T follicular helper cell (primary cell): ENCODE measurements at regions not wholly inside any gene's neighbourhood (a gene's known extent, or its start where the extent isn't known, plus 50 kb on each side); places are given as distances from the start of the nearest gene placed in this dataset.

Experiments
- DNase-seq: peaks from one replicate; pipeline ENCODE4 v3.0.0-alpha.2; 2020; ENCODE audit warnings: low read depth

DNA sequence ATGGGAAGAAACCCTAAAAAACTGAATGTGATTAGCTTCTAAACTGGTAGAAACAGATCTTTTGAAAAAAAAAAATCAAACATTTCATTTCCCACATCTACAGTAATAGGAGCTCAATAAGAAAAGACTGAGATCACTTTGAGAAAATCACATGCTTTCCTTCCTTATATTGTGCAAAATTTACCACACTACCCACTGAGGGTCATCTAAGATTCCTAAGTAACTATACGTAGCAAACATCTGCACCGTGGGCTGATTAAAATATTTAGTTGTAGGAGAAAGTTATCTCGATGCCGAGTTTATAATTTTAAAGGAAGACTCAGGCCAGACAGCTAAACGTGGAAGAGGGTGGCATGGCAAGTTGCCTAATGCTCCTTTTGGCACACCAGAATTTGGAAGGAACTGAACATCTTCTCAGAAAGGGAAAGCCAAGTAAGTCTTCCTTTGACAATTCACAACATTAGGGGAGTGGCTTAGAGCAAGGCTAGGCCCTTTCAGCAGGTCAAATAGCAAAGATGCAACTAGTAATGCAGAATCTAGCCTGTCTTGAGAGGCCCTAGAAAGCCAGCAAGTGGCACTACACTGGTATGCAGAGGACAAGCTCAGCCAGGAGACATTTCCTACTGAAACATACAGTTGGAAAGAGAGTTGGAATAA is 128.0 kb downstream of the TMA16 start:
- DNase-seq = no peak

DNA sequence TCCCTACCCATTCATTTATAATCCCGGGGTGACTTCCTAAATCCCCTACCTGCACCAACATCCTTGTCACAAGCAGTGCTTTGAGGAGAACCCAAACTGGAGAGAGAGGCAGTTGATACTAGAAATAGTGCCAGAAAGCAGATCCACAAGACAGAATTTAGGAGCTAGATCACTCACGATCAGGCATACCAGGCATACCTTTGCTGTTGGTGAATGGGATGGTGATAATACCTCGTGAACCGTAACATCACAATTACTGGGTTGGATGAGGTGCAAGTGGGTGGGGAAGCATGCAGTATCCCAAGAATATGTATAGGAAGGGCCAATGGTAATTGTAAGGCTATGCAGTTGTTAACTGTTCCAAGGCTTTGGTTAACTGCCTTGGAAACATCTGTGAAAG is 129.3 kb downstream of the TMA16 start:
- no peak for DNase-seq

DNA sequence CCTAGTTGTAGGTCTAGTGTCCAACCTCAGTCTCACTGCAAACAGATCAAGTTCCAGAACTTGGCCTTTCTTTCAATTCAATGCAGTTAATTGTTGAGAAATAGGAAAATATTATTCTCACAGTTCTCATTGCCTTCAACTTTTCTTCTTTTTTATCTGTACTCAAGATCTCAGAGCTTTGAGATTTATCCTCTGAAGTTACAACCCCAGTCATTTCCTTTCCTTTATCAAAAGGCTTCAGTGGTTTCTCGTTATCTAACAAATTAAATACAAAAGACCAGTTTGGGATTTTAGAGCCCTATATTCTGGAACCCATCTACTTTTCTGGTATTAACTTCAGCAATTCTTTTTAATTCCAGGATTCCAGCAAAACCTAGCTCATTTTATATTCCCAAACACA is 130.2 kb downstream of the TMA16 start:
- DNase-seq = no peak

DNA sequence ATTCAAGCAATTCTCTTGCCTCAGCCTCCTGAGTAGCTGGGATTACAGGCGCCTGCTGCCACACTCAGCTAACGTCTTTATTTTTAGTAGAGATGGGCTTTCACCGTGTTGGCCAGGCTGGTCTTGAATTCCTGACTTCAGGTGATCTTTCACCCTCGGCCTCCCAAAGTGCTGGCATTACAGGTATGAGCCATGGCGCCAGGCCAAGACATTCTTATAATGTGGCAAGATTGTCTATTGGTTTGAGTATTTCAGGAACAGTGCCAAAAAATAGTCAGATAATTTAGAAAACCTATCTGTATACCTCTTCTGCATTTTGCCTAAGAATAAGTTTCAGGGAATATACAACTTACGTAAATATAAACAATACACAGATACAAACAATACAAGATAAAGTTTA is 136.8 kb downstream of the TMA16 start:
- DNase-seq = no peak

DNA sequence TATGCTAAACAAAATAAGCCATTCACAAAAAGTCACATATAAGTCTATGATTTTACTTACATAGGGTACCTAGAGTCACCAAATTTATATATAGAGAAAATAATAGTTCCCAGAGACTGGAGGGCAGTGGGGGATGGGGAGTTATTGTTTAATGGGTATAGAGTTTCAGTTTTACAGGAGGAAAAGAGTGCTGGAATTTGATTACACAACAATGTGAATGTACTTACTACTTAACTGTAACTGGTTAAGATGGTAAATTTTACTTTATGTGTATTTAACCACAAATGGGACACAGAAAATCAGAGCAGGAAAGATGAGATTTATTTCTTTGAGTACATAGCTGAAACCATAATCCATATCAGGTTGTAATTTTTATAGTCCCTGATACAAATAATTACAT is 144.4 kb downstream of the TMA16 start:
- DNase-seq = no peak

DNA sequence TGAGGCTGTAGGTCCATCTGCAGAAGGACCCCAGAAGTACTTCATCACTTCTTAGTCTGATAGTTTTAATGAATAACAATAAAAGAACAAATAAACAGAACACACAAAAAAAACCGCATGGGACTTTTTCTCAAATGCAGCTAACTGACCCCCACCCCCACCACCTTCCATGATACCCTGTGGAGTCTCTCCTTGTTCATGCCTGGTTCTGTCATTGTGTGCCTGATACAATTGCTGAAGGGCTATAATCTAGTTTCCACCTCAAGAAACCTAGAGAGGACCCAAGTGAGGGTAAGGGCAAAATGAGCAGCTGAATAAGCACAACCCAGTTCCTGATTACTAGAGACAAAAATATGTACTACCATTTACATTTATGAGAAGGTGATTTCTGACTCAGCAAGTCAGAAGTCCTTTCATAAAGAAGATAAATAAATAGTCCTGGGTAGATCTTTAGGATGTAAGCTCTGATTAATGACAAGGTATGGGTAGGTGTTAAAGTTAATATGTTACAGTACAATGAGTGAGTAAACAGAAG is 155.1 kb downstream of the TMA16 start:
- no peak for DNase-seq

DNA sequence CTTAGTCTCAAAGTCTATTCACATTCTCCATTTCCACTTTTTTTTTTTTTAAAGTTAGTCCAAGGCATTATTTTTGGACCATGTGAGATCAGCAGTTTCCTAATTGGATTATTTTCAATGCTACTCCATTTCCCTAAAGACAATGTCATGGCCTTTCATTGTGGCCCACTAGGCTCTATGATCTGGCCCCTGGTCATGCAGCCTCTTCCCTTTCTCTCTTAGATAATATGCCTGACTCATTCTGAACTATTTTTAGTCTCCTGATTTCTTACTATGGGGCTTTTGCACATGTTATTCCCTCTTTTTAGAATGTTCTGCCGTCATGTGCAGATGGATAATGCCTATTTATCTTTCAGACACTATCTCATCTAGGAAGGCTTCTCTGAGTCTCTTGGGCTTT is 157.3 kb downstream of the TMA16 start:
- DNase-seq = no peak

DNA sequence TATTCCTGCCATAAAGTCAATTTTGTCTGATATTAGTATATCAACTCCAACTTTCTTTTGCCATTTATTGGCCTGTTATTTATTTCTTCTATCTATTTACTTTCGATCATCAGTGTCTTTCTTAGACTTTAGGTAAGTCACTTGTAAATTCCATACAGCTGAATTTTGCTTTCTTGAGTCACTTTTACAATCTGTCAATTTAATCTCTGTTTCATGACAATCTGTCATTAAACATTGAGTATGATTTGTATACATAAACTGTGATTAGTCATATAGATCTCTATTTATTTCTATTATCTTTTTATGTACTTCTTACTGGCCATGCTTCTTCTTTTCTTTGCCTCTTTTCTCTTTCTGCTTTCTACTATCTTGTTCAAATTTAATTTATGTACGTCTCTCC is 160.1 kb downstream of the TMA16 start:
- DNase-seq = no peak

DNA sequence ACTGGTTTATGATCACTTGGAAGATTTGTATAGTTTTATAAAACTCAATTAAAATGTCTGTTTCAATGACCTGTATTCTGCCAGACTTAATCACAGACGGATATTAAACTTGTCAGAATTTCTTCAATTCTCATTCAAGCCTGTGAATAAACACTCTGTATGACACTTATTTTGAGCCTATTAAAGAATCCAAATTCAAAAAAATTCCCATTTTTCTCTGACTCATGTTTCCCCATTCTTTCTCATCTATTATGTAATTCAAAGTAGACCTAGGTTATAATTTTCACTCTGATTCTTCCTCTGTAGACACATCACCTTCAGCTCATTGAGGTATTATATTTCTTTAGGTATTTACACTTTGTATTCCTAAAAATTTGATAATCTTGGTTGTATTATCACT is 166.1 kb downstream of the TMA16 start:
- DNase-seq = no peak

DNA sequence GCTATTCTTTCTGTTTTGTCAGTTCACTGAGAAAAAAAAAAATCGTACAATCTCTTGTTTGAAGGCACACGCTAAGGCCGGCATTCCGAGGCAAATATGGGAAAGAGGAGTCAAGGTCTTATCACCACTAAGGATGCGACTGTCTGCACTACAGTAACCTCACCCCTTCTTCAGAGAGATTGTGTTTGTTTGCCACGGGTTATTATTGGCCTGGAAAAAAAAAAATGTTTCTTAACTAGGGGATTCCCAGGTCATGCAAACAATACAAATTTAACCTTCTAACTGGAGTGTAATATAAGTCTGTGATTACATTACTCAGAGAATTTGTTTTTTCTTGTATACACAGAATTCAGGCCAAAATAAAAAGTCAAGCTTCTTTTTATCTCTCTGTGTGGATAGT is 168.3 kb downstream of the TMA16 start:
- DNase-seq = no peak

DNA sequence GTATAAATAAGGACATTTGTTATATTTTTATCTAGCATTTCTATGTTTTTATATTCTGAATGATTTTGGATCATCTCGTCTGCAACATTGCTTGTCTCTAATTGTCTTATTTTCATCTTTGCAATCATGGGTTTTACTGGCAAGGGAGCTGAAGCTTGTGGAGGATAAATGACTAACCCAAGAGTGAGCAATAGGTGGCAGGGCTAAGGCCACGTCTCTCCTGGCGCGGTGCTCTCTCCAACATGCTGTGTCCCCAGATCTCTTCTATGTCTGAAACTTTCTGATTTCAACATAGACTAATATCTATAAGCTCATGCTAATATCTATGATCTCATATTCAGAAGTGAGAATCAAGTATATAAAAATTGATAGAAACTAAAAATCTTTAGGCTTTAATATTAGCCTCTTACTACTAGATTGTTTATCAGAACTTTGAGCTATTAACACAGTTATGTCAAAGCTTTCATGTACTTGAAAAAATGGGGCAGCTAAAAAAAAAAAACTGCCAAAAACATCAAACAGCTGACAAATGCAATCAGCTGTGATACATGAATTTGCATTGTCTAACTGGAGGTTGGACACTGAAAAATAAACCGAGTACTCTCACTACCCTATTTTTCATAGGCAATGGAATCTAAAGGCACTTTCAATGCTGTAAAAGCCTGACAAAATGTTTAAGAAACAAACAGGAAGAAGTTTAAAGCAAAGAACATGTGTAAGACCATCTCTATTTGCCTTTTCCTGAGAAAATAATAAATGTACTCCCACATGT is 169.2 kb downstream of the TMA16 start:
- no peak for DNase-seq

DNA sequence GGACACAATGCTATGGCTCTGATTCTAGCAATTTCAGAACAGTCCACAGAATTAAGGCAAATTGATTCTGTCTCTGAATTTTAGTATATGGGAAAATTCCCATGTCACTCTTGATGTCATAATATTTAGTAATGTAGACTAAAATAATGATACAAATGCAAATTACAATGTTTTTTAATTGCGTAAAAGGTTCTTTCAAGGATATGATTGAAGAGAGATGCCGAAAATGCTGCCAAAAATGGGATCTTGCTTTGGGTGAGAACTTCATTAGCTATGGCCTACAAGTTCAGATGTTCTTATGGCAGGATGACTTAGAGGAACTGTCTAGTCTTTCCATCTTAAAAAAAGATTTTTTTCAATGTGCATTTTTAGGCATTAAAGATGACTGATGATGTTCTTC is 170.6 kb downstream of the TMA16 start:
- no peak for DNase-seq

DNA sequence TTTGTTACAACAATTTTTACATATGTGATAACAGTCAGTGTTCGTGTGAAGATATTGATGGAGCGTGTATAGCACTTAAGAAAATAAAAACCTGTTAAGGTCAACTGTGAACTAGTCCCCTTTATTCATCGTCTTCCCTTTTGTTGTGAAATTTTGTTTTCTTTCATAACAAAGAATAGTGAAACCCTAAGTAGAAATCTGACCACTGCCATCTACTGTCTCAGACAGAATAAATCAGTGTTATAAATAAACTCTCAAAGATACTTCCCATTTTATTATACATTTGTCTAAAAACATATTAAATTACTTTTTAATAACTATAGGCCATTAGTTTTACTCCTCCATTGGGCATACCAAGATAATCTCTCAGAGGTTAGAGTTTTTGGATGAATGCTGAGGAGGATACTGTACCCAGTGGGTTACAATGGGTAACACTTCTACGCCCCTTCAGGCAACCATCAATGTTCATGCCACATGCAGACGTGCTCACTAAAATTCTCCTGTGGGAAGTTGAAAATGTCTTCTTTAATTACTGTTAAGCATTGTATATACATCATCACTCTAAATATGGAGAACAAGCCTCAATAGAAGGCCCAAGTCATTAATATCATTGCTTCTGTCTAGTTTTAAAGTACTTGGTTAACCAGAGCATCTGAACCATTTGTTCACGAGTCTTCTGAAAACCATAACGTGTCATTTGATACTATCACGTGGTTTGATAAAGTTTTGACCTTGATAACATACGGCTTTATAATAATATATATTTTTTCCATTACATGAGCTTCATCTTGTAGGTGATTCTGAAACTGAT is 171.2 kb downstream of the TMA16 start:
- DNase-seq = no peak

DNA sequence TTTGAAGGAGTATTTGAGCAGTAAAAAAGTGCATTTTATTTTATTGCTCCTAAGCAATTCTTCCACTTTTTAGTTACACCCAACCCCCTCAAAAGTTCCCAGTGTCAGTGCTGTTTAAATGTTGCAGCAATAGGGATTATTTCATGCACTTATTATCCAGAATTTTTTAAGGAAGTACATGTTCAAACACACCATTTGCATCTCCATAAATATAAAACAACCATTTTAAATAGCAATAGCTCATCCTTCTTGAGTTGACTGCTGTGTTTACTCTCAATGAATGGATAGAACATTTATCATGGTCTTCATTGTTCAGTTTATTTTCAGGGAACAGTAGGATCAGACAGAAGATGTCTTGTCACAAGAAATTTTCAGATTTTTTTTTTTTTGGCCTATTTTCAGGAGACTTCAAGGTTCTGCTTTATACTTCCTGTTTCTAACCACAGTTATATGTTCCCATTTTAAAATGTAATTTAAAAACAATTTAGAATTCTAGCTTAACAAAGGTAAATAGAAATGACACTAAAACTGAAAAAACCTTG is 171.9 kb downstream of the TMA16 start:
- DNase-seq = no peak

DNA sequence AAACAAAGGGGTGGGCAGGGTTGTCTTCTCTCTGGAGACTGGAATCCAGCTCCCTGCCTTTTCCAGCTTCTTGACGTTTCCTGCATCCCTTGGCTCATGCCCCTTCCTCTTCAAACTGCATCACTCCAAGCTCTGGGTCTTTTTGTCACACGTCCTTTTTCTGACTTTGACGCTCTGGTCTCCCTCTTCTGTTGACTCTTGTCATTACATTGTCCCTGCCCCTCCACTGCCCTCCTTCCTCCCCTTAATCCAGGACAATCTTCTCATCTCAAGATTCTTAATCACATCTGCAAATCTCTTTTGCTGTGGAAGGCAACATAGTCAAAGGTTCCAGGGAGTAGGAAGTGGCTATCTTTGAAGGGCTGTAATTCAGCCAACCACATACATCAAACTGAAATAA is 178.3 kb downstream of the TMA16 start:
- DNase-seq = no peak

DNA sequence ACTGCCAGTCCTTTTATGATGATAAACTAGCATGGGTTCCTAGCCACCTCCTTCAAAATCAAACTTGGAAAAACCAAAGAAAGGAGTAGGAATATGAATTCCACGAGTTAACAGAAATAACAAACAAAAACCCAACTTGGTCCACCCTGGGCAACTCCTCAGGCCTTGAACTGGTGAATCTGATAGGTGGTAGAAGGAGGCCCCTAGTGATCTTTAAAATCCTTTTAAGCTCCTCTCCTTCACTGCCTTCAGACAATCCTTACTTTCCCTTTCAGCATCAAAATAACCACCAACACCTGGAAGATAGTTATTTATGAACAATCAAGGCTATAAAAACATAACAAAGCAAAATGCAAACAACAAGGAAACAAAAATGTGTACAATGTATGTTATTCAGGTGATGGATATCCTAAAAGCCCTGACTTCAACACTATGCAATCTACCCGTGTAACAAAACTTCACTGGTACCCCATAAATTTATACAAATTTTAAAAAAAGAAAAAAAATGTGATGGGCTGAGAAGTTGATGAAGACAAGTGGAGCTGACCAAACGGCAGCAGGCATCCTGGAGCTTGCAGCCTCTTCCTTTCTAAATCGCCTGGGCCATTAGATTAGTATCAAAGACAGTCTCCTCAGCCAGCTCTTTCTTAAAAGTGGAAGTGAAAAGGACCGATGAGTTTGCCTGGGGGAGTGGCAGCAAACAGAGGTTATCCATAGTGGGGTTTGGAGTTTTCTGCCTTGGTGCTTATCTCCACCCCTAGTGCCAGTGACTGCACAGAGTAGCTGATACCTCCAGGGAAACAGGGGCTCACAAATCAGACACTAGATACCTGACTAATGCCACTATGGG is 179.6 kb downstream of the TMA16 start:
- DNase-seq = no peak

DNA sequence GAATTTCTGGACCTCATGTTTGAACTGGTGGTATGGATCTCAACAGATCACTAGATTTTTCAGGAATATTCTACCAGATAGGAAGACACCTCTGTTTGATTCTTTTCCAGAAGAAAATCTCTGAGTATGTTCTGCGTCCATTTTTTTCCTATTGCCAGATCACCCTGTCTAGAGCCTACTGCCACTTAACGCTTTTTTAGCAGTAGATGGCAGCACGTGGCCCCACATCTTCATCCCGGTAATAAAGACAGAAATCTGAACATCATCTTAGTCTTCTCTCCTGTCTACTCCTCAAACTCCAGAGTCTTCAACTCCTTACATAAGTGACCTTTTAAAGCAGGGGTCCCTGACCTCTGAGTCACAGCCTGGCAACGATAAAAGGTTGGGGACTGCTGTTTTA is 184.7 kb downstream of the TMA16 start:
- no peak for DNase-seq

DNA sequence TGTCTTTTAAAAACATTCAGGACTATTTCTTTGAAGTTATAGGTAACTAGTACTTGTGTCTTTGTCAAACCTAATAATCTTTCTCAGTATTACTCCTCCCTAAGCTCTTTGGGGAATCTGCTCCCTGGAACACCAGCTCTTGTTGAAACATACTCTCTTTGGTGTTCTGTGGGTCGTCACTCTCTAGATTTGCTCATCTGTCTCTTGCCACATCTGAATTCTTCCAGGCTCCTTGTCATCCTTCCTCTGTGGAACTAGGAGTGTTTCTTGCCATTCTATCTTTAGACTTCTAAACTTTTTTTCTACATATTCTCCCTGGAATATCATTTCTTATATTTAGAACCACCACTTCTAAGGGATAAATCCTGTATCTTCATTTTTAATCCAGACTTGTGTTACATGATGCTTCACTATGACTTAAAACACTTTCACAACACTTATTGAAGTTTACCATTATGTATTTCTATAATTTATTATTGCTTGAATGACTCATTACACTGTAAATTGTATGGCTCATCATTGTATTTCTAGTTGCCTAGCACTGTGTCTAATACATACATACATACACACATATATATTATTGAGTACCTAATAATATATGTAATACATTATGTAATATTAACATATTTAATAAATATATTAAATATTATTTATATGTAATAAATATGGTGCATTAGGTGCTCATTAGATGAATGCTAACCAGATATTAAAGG is 186.1 kb downstream of the TMA16 start:
- DNase-seq = no peak

DNA sequence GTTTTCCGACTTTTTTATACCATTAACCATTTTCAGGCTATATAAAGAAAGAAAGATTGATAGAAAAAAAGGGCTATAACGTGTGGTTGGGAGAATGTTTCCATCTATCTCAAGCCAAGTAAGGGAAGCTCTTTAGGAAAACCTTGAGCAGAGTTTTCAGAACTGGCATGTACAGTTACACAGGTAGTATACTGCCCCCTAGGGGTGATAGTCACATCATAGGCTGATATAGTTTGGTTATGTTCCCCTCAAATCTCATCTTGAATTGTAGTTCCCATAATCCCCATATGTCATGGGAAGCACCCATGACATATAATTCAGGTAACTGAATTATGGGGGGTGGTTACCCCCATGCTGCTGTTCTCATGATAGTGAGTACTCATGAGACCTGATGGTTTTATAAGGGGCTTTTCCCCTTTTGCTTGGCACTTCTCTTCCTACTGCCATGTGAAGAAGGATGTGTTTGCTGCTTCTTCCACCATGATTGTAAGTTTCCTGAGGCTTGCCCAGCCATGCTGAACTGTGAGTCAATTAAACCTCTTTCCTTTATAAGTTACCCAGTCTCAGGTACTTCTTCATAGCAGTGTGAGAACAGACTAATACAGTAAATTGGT is 186.8 kb downstream of the TMA16 start:
- DNase-seq = peak; percentile 3

DNA sequence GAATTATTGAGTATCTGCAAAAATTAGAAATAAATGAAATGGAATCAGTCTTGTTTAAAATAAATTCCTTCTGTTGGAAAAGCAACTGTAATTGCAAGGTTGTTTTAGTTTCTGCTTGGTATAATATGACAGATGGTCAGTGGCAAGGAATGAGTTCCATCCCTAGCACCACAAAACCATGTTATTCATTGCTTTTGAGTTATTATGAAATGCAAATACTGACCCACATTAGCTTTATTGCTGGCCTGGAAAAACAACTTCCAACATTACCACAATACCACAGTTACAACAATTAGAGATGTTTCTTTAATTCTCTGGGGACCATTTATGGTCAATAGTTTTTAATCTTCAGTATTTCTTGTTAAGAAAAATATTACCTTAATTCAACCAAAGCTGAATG is 194.4 kb downstream of the TMA16 start:
- no peak for DNase-seq
